ENCODE measurements at regions not wholly inside any gene's neighbourhood (a gene's known extent, or its start where the extent isn't known, plus 50 kb on each side); places are given as distances from the start of the nearest gene placed in this dataset.

- no peak for DNase-seq (ENCODE audit: low read depth)
Measured at GRCh38 chr13:72527333-72527732, 200.1 kb downstream of the MZT1 start.

GRCh38 chr13:72523593-72523992 is 203.8 kb downstream of the MZT1 start:
- DNase-seq (ENCODE audit: low read depth), result no peak

- no peak for DNase-seq (ENCODE audit: low read depth)
Measured at GRCh38 chr13:72523049-72523448, 204.4 kb downstream of the MZT1 start.

- DNase-seq (ENCODE audit: low read depth), result no peak
Measured at GRCh38 chr13:72521940-72522661, 205.3 kb downstream of the MZT1 start.

- no peak for DNase-seq (ENCODE audit: low read depth)
Measured at GRCh38 chr13:72514146-72514545, 213.3 kb downstream of the MZT1 start.

- DNase-seq (ENCODE audit: low read depth), result no peak
Measured at GRCh38 chr13:72508392-72508791, 219.0 kb downstream of the MZT1 start.

GRCh38 chr13:72507416-72508199 is 219.8 kb downstream of the MZT1 start:
- no peak for DNase-seq (ENCODE audit: low read depth)

GRCh38 chr13:72506706-72507105 is 220.7 kb downstream of the MZT1 start:
- no peak for DNase-seq (ENCODE audit: low read depth)

GRCh38 chr13:72505376-72505775 is 222.1 kb downstream of the MZT1 start:
- no peak for DNase-seq (ENCODE audit: low read depth)

GRCh38 chr13:72504131-72504841 is 223.1 kb downstream of the MZT1 start:
- DNase-seq (ENCODE audit: low read depth), result no peak

- DNase-seq (ENCODE audit: low read depth), result no peak
Measured at GRCh38 chr13:72500851-72501250, 226.6 kb downstream of the MZT1 start.

- no peak for DNase-seq (ENCODE audit: low read depth)
Measured at GRCh38 chr13:72495681-72496080, 231.7 kb downstream of the MZT1 start.

- no peak for DNase-seq (ENCODE audit: low read depth)
Measured at GRCh38 chr13:72489751-72490150, 237.7 kb downstream of the MZT1 start.

- DNase-seq (ENCODE audit: low read depth), result no peak
Measured at GRCh38 chr13:72473321-72473720, 254.1 kb downstream of the MZT1 start.

- no peak for DNase-seq (ENCODE audit: low read depth)
Measured at GRCh38 chr13:72469906-72470305, 257.5 kb downstream of the MZT1 start.

- DNase-seq (ENCODE audit: low read depth), result no peak
Measured at GRCh38 chr13:72463561-72463960, 263.9 kb downstream of the MZT1 start.

- DNase-seq (ENCODE audit: low read depth), result no peak
Measured at GRCh38 chr13:72462726-72463125, 264.7 kb downstream of the MZT1 start.

GRCh38 chr13:72462166-72462565 is 265.3 kb downstream of the MZT1 start:
- DNase-seq (ENCODE audit: low read depth), result no peak

GRCh38 chr13:72458701-72459100 is 268.7 kb downstream of the MZT1 start:
- DNase-seq (ENCODE audit: low read depth), result no peak

- DNase-seq (ENCODE audit: low read depth), result no peak
Measured at GRCh38 chr13:72457151-72457550, 270.3 kb downstream of the MZT1 start.

GRCh38 chr13:72456486-72456885 is 270.9 kb downstream of the MZT1 start:
- DNase-seq (ENCODE audit: low read depth), result no peak

GRCh38 chr13:72453161-72453560 is 274.3 kb downstream of the MZT1 start:
- no peak for DNase-seq (ENCODE audit: low read depth)

- DNase-seq (ENCODE audit: low read depth), result no peak
Measured at GRCh38 chr13:72448082-72448481, 279.3 kb downstream of the MZT1 start.

Data from stimulated activated CD8-positive, alpha-beta memory T cell treated with anti-CD3 and anti-CD28 coated beads, Interleukin-12 subunit alpha, Interleukin-12 subunit beta, amount 100 ng/mL, for 1 hour (primary cell).